ENCODE measurements at regions not wholly inside any gene's neighbourhood (a gene's known extent, or its start where the extent isn't known, plus 50 kb on each side); places are given as distances from the start of the nearest gene placed in this dataset.

- TF ChIP-seq, protein P1, sequence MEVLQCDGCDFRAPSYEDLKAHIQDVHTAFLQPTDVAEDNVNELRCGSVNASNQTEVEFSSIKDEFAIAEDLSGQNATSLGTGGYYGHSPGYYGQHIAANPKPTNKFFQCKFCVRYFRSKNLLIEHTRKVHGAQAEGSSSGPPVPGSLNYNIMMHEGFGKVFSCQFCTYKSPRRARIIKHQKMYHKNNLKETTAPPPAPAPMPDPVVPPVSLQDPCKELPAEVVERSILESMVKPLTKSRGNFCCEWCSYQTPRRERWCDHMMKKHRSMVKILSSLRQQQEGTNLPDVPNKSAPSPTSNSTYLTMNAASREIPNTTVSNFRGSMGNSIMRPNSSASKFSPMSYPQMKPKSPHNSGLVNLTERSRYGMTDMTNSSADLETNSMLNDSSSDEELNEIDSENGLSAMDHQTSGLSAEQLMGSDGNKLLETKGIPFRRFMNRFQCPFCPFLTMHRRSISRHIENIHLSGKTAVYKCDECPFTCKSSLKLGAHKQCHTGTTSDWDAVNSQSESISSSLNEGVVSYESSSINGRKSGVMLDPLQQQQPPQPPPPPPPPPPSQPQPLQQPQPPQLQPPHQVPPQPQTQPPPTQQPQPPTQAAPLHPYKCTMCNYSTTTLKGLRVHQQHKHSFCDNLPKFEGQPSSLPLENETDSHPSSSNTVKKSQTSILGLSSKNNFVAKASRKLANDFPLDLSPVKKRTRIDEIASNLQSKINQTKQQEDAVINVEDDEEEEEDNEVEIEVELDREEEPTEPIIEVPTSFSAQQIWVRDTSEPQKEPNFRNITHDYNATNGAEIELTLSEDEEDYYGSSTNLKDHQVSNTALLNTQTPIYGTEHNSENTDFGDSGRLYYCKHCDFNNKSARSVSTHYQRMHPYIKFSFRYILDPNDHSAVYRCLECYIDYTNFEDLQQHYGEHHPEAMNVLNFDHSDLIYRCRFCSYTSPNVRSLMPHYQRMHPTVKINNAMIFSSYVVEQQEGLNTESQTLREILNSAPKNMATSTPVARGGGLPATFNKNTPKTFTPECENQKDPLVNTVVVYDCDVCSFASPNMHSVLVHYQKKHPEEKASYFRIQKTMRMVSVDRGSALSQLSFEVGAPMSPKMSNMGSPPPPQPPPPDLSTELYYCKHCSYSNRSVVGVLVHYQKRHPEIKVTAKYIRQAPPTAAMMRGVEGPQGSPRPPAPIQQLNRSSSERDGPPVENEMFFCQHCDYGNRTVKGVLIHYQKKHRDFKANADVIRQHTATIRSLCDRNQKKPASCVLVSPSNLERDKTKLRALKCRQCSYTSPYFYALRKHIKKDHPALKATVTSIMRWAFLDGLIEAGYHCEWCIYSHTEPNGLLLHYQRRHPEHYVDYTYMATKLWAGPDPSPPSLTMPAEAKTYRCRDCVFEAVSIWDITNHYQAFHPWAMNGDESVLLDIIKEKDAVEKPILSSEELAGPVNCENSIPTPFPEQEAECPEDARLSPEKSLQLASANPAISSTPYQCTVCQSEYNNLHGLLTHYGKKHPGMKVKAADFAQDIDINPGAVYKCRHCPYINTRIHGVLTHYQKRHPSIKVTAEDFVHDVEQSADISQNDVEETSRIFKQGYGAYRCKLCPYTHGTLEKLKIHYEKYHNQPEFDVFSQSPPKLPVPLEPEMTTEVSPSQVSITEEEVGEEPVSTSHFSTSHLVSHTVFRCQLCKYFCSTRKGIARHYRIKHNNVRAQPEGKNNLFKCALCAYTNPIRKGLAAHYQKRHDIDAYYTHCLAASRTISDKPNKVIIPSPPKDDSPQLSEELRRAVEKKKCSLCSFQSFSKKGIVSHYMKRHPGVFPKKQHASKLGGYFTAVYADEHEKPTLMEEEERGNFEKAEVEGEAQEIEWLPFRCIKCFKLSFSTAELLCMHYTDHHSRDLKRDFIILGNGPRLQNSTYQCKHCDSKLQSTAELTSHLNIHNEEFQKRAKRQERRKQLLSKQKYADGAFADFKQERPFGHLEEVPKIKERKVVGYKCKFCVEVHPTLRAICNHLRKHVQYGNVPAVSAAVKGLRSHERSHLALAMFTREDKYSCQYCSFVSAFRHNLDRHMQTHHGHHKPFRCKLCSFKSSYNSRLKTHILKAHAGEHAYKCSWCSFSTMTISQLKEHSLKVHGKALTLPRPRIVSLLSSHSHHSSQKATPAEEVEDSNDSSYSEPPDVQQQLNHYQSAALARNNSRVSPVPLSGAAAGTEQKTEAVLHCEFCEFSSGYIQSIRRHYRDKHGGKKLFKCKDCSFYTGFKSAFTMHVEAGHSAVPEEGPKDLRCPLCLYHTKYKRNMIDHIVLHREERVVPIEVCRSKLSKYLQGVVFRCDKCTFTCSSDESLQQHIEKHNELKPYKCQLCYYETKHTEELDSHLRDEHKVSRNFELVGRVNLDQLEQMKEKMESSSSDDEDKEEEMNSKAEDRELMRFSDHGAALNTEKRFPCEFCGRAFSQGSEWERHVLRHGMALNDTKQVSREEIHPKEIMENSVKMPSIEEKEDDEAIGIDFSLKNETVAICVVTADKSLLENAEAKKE (CRISPR knock-in tag; IDR thresholded peaks at IDR 0.05) = no peak
These were observed 110.9 kb downstream of the ALG10B start (continued) for GRCh38 chr12:38427442-38427841.

- no peak for ATAC-seq
- no peaks in the 10 kb centered on the region for H3F3A ChIP-seq (replicated peaks; ENCODE audit: low read depth)
- H3K4me2 ChIP-seq = no peak overlapping the region
- H3K4me3 ChIP-seq = no peak overlapping the region
- no peaks in the 10 kb centered on the region for H4K20me1 ChIP-seq (replicated peaks; ENCODE audit: insufficient read depth)
- H3K9me3 Mint-ChIP-seq = peaks cover 11% of the 10 kb centered on the region
- peaks cover 8% of the 10 kb centered on the region; the same call in 2 of the 3 replicates for H3K36me3 Mint-ChIP-seq (ENCODE audit: low read depth)
- H3K27me3 ChIP-seq (ENCODE audit: insufficient read depth) = no peaks in the 10 kb centered on the region
- no peak overlapping the region for H3K4me3 Mint-ChIP-seq
- no peak for DNase-seq (ENCODE audit: low spot score)
- H2AFZ ChIP-seq = no peak overlapping the region
- no peaks in the 10 kb centered on the region; the same call in 1 of the 2 replicates for H3K4me1 ChIP-seq (ENCODE audit: insufficient read depth)
- no peak overlapping the region for H3K27ac ChIP-seq (ENCODE audit: low read depth)
- H3K4me1 Mint-ChIP-seq = peaks cover 5% of the 10 kb centered on the region
- no peaks in the 10 kb centered on the region for H3K9me2 ChIP-seq (ENCODE audit: insufficient read depth)
- no peaks in the 10 kb centered on the region for H3K36me3 ChIP-seq (ENCODE audit: insufficient read depth)
- H3K27ac Mint-ChIP-seq = no peak overlapping the region
- no peaks in the 10 kb centered on the region for H3K79me2 ChIP-seq (replicated peaks; ENCODE audit: insufficient read depth)
- H3K27me3 Mint-ChIP-seq (ENCODE audit: insufficient read depth, low read depth, poor library complexity) = no peaks in the 10 kb centered on the region
- TF ChIP-seq EZH2phosphoT487 (IDR thresholded peaks at IDR 0.05; ENCODE audit: unreplicated experiment) (no peak), ZNF331 (CRISPR knock-in tag; IDR thresholded peaks at IDR 0.05; ENCODE audit: low read depth) (no peak), CTCF (conservative IDR thresholded peaks at IDR 0.05; ENCODE audit: low read depth in 2 of 2) (no peak), STAT1 (IDR thresholded peaks at IDR 0.05; ENCODE audit: unreplicated experiment) (no peak), NANOG (IDR thresholded peaks at IDR 0.05; ENCODE audit: borderline replicate concordance) (no peak), ZNF114 (CRISPR knock-in tag; IDR thresholded peaks at IDR 0.05) (no peak), CREB1 (CRISPR knock-in tag; IDR thresholded peaks at IDR 0.05; ENCODE audit: low read depth) (no peak), EZH2 (IDR thresholded peaks at IDR 0.05; ENCODE audit: low read depth, unreplicated experiment) (no peak)
- TF ChIP-seq, protein P1 (CRISPR knock-in tag; IDR thresholded peaks at IDR 0.05) = no peak
These were observed 115.3 kb downstream of the ALG10B start for GRCh38 chr12:38431921-38432320.

Data from GM23338 (cell line).